ENCODE measurements at regions not wholly inside any gene's neighbourhood (a gene's known extent, or its start where the extent isn't known, plus 50 kb on each side); places are given as distances from the start of the nearest gene placed in this dataset.
"Not testable (repeated sequence)": the region's sequence is repeated elsewhere in the genome, so short reads cannot be mapped to it uniquely, and the experiment has no call there.

- no peak for DNase-seq (ENCODE audit: low spot score)
- in situ Hi-C loops (cut with MboI; ENCODE audit: low pct_unique_long_range_greater_than_20kb, low sequenced_read_pairs, unreplicated experiment), result no loop called here
- TF ChIP-seq CTCF (IDR thresholded peaks at IDR 0.05; ENCODE audit: extremely low read depth, insufficient read depth, missing control alignments), result no peak
Measured at GRCh38 chr9:33703430-33704102, 91.8 kb upstream of the PRSS3 start.

GRCh38 chr9:33705440-33705839 is 89.9 kb upstream of the PRSS3 start:
- DNase-seq (ENCODE audit: low spot score); in situ Hi-C loops (cut with MboI; ENCODE audit: low pct_unique_long_range_greater_than_20kb, low sequenced_read_pairs, unreplicated experiment): not testable (repeated sequence)

- no peak for TF ChIP-seq CTCF (IDR thresholded peaks at IDR 0.05; ENCODE audit: extremely low read depth, insufficient read depth, missing control alignments)
- DNase-seq (ENCODE audit: low spot score), result no peak
- in situ Hi-C loops (cut with MboI; ENCODE audit: low pct_unique_long_range_greater_than_20kb, low sequenced_read_pairs, unreplicated experiment), result no loop called here
Measured at GRCh38 chr9:33708441-33708840, 86.9 kb upstream of the PRSS3 start.

GRCh38 chr9:33709269-33709668 is 86.1 kb upstream of the PRSS3 start:
- no peak for DNase-seq (ENCODE audit: low spot score)
- in situ Hi-C loops (cut with MboI; ENCODE audit: low pct_unique_long_range_greater_than_20kb, low sequenced_read_pairs, unreplicated experiment), result no loop called here
- TF ChIP-seq CTCF (IDR thresholded peaks at IDR 0.05; ENCODE audit: extremely low read depth, insufficient read depth, missing control alignments), result no peak

- in situ Hi-C loops (cut with MboI; ENCODE audit: low pct_unique_long_range_greater_than_20kb, low sequenced_read_pairs, unreplicated experiment); DNase-seq (ENCODE audit: low spot score): not testable (repeated sequence)
Measured at GRCh38 chr9:33711418-33711817, 83.9 kb upstream of the PRSS3 start.

- no peak for DNase-seq (ENCODE audit: low spot score)
- in situ Hi-C loops (cut with MboI; ENCODE audit: low pct_unique_long_range_greater_than_20kb, low sequenced_read_pairs, unreplicated experiment), result no loop called here
- TF ChIP-seq CTCF (IDR thresholded peaks at IDR 0.05; ENCODE audit: extremely low read depth, insufficient read depth, missing control alignments), result no peak
Measured at GRCh38 chr9:33714989-33715388, 80.4 kb upstream of the PRSS3 start.

GRCh38 chr9:33718987-33719386 is 76.4 kb upstream of the PRSS3 start:
- TF ChIP-seq CTCF (IDR thresholded peaks at IDR 0.05; ENCODE audit: extremely low read depth, insufficient read depth, missing control alignments), result no peak
- no peak for DNase-seq (ENCODE audit: low spot score)
- in situ Hi-C loops (cut with MboI; ENCODE audit: low pct_unique_long_range_greater_than_20kb, low sequenced_read_pairs, unreplicated experiment), result no loop called here
